ENCODE measurements at regions not wholly inside any gene's neighbourhood (a gene's known extent, or its start where the extent isn't known, plus 50 kb on each side); places are given as distances from the start of the nearest gene placed in this dataset.

- H2AK5ac ChIP-seq (ENCODE audit: low read depth, low read length) = no peak overlapping the region
- H4K91ac ChIP-seq (replicated peaks; ENCODE audit: insufficient read length, low read length) = no peak overlapping the region
- H2BK20ac ChIP-seq (ENCODE audit: low read length) = no peak overlapping the region
- TF ChIP-seq FOSL1 (IDR thresholded peaks at IDR 0.05; ENCODE audit: insufficient read depth, low read depth, low read length) = no peak
- no peak for TF ChIP-seq TAF1 (IDR thresholded peaks at IDR 0.05; ENCODE audit: low read depth, low read length)
- TF ChIP-seq KDM4A (IDR thresholded peaks at IDR 0.05; ENCODE audit: low read depth, low read length, severe bottlenecking) = no peak
- no peak for TF ChIP-seq CBX5 (IDR thresholded peaks at IDR 0.05; ENCODE audit: low read depth, low read length)
- no peak for TF ChIP-seq HDAC2 (IDR thresholded peaks at IDR 0.05; ENCODE audit: borderline replicate concordance in 1 of 2, low read depth in 2 of 2, low read length in 2 of 2)
- TF ChIP-seq TAF7 (optimal IDR thresholded peaks at IDR 0.05; ENCODE audit: borderline replicate concordance, low read depth, low read length) = no peak
- DNase-seq (ENCODE audit: low read depth in 1 of 2, low spot score in 2 of 2) = no peak
- no peak overlapping the region for H3K18ac ChIP-seq (ENCODE audit: extremely low read depth, low read length)
- no peaks in the 10 kb centered on the region for H3K9me3 ChIP-seq (ENCODE audit: insufficient read depth in 2 of 2, low read depth in 1 of 2, low read length in 1 of 2)
- H3K4me2 ChIP-seq (ENCODE audit: insufficient read depth in 1 of 2, low read depth in 2 of 2, low read length in 2 of 2) = no peak overlapping the region
- H3K14ac ChIP-seq (ENCODE audit: insufficient read length) = no peak overlapping the region
- no peak overlapping the region for H2AFZ ChIP-seq (ENCODE audit: low read length)
- FAIRE-seq = no peak
- H2BK12ac ChIP-seq (ENCODE audit: low read depth, low read length) = no peak overlapping the region
- no peak overlapping the region for H2BK120ac ChIP-seq (replicated peaks; ENCODE audit: low read depth, low read length)
- no peak overlapping the region for H4K5ac ChIP-seq (ENCODE audit: insufficient read length, low read depth, low read length)
- WGBS, 2 experiments (ENCODE audit: extremely low coverage in 1 of 2, insufficient coverage in 1 of 2, insufficient read length in 1 of 2, insufficient replicate concordance in 2 of 2, low coverage in 1 of 2, low lambda C conversion rate in 2 of 2, missing lambda C conversion rate in 1 of 2) = 73% methylated on average over 4 of the region's 4 CpGs; no CpG with 5 or more reads in 1 of the 2 experiments
- no peak overlapping the region for H3K56ac ChIP-seq (replicated peaks; ENCODE audit: insufficient read length, low read depth, low read length)
- no peak overlapping the region for H2BK5ac ChIP-seq (ENCODE audit: low read depth, low read length)
- no peak overlapping the region for H3K4me3 ChIP-seq (ENCODE audit: extremely low read depth in 1 of 4, insufficient read depth in 2 of 4, low read depth in 3 of 4, low read length in 4 of 4)
- no peak overlapping the region for H3K23ac ChIP-seq (ENCODE audit: insufficient read length)
- no peak overlapping the region for H3K9ac ChIP-seq (replicated peaks in 1 of 4; ENCODE audit: extremely low read depth in 1 of 4, low read depth in 3 of 4, low read length in 3 of 4)
- POLR2A ChIA-PET (ENCODE audit: partially characterized antibody) = no interaction called here
- CTCF ChIA-PET (ENCODE audit: partially characterized antibody) = no interaction called here
- H3K4me1 ChIP-seq (replicated peaks in 1 of 4; ENCODE audit: control insufficient read depth in 3 of 4, insufficient read depth in 4 of 4, low read length in 3 of 4) = no peaks in the 10 kb centered on the region
- no peaks in the 10 kb centered on the region for H3K36me3 ChIP-seq (ENCODE audit: control insufficient read depth in 2 of 4, insufficient read depth in 4 of 4, low read length in 3 of 4)
- no peaks in the 10 kb centered on the region for H3K23me2 ChIP-seq (ENCODE audit: low read depth, low read length)
- H3K79me1 ChIP-seq (ENCODE audit: low read depth, low read length) = no peaks in the 10 kb centered on the region
- H4K20me1 ChIP-seq (replicated peaks in 1 of 2; ENCODE audit: control insufficient read depth in 1 of 2, insufficient read depth in 2 of 2, low read length in 2 of 2) = no peaks in the 10 kb centered on the region
- H2BK15ac ChIP-seq (ENCODE audit: low read length) = no peak overlapping the region
- no peak overlapping the region for H4K8ac ChIP-seq (ENCODE audit: extremely low read depth, insufficient read depth, low read length)
- H3K79me2 ChIP-seq (ENCODE audit: control insufficient read depth in 1 of 2, insufficient read depth in 2 of 2, low read length in 2 of 2) = no peaks in the 10 kb centered on the region
- no peak overlapping the region for H3K4ac ChIP-seq (replicated peaks; ENCODE audit: insufficient read length, low read depth, low read length)
- H3K27ac ChIP-seq (ENCODE audit: low read depth, low read length) = no peak overlapping the region
- H3K27me3 ChIP-seq (replicated peaks in 1 of 4; ENCODE audit: control insufficient read depth in 3 of 4, extremely low read depth in 1 of 4, insufficient read depth in 3 of 4, low read length in 3 of 4) = no peaks in the 10 kb centered on the region
These were observed 782.1 kb downstream of the RAPGEF2 start for GRCh38 chr4:159884989-159885388.

Measured in H1 (cell line).